KMS-11 (cell line): ENCODE measurements at regions not wholly inside any gene's neighbourhood (a gene's known extent, or its start where the extent isn't known, plus 50 kb on each side); places are given as distances from the start of the nearest gene placed in this dataset.
"Not testable (repeated sequence)": the region's sequence is repeated elsewhere in the genome, so short reads cannot be mapped to it uniquely, and the experiment has no call there.

Experiments used
- H2AFZ ChIP-seq: fragments of 200-600 bp; sonication (generic); 2 replicates; pipeline ENCODE4 v1.6.1; 2016; ENCODE audit warnings: antibody characterized with exemption, mixed run types, low read depth
- H3K27ac ChIP-seq: fragments of 200-600 bp; sonication (generic); 2 replicates; pipeline ENCODE4 v1.6.1; 2016; ENCODE audit warnings: mild to moderate bottlenecking, mixed run types
- H3K27me3 ChIP-seq: fragments of 200-600 bp; sonication (generic); 2 replicates; pipeline ENCODE4 v1.6.1; 2017; ENCODE audit warnings: mild to moderate bottlenecking, low read depth, mixed run types, moderate library complexity; ENCODE audit not compliant: insufficient read depth
- H3K36me3 ChIP-seq: fragments of 200-600 bp; sonication (generic); 2 replicates; pipeline ENCODE4 v1.6.1; 2017; ENCODE audit warnings: mild to moderate bottlenecking, mixed run types; ENCODE audit not compliant: insufficient read depth
- H3K4me1 ChIP-seq: fragments of 200-600 bp; sonication (generic); 2 replicates; pipeline ENCODE4 v1.6.1; 2016; ENCODE audit warnings: mild to moderate bottlenecking, low read depth, mixed run types; ENCODE audit not compliant: poor library complexity, severe bottlenecking
- H3K4me2 ChIP-seq: fragments of 200-600 bp; sonication (generic); 2 replicates; pipeline ENCODE4 v1.7.0; 2016; ENCODE audit warnings: mild to moderate bottlenecking, mixed run types
- H3K4me3 ChIP-seq: fragments of 200-600 bp; sonication (generic); IDR thresholded peaks from 2 replicates; pipeline ENCODE4 v1.6.1; 2017; ENCODE audit warnings: low read depth, low read length, mixed read lengths; ENCODE audit not compliant: insufficient read depth
- H3K79me2 ChIP-seq: fragments of 200-600 bp; sonication (generic); 2 replicates; pipeline ENCODE4 v1.6.1; 2016; ENCODE audit warnings: low read depth, mixed run types; ENCODE audit not compliant: insufficient read depth
- H3K9ac ChIP-seq: fragments of 200-600 bp; sonication (generic); 2 replicates; pipeline ENCODE4 v1.6.1; 2016; ENCODE audit warnings: mild to moderate bottlenecking, mixed run types
- H4K20me1 ChIP-seq: fragments of 200-600 bp; sonication (generic); 2 replicates; pipeline ENCODE4 v1.6.1; 2016; ENCODE audit warnings: mild to moderate bottlenecking, mixed run types; ENCODE audit not compliant: insufficient read depth
- CTCF ChIP-seq: fragments of 200-600 bp; sonication (generic); conservative IDR thresholded peaks from 2 replicates; pipeline ENCODE4 v1.6.1; 2017; ENCODE audit warnings: low read depth, mild to moderate bottlenecking, antibody characterized with exemption, low read length, moderate library complexity, mixed read lengths

GRCh38 chr6:152824666-152825065 lies 74.1 kb downstream of the VIP start:
- no peaks in the 10 kb centered on the region for H4K20me1 ChIP-seq
- H3K36me3 ChIP-seq: no peaks in the 10 kb centered on the region
- no peaks in the 10 kb centered on the region for H3K27me3 ChIP-seq
- H3K4me3 ChIP-seq: no peak overlapping the region
- no peak overlapping the region for H3K9ac ChIP-seq
- no peak overlapping the region for H2AFZ ChIP-seq
- TF ChIP-seq CTCF: no peak
- no peaks in the 10 kb centered on the region for H3K4me1 ChIP-seq
- H3K4me2 ChIP-seq: no peak overlapping the region
- H3K27ac ChIP-seq: no peak overlapping the region
- no peaks in the 10 kb centered on the region for H3K79me2 ChIP-seq

- Histone ChIP-seq H3K36me3 (no peaks in the 10 kb centered on the region), H4K20me1 (no peaks in the 10 kb centered on the region), H3K79me2 (no peaks in the 10 kb centered on the region), H3K9ac (no peak overlapping the region), H2AFZ (no peak overlapping the region), H3K4me3 (no peak overlapping the region), H3K27me3 (no peaks in the 10 kb centered on the region), H3K27ac (no peak overlapping the region), H3K4me2 (no peak overlapping the region), H3K4me1 (no peaks in the 10 kb centered on the region)
- no peak for TF ChIP-seq CTCF
Measured at GRCh38 chr6:152828431-152828830, 77.8 kb downstream of the VIP start.

DNA sequence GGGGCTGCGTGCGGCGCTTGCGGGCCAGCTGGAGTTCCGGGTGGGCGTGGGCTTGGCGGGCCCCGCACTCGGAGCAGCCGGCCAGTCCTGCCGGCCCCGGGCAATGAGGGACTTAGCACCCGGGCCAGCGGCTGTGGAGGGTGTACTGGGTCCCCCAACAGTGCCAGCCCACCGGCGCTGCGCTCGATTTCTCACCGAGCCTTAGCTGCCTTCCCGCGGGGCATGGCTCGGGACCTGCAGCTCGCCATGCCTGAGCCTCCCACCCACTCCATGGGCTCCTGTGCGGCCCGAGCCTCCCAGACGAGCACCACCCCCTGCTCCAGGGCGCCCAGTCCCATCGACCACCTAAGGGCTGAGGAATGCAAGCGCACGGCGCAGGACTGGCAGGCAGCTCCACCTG lies 83.8 kb downstream of the VIP start:
- H3K4me3 ChIP-seq, H4K20me1 ChIP-seq, H3K79me2 ChIP-seq, H3K36me3 ChIP-seq, H3K4me2 ChIP-seq, H3K4me1 ChIP-seq, H3K27ac ChIP-seq, H3K9ac ChIP-seq, H3K27me3 ChIP-seq, H2AFZ ChIP-seq: not testable (repeated sequence)

GRCh38 chr6:152836523-152836922 lies 85.9 kb downstream of the VIP start:
- Histone ChIP-seq H3K27ac (no peak overlapping the region), H4K20me1 (no peaks in the 10 kb centered on the region), H3K27me3 (no peaks in the 10 kb centered on the region), H2AFZ (no peak overlapping the region), H3K4me1 (no peaks in the 10 kb centered on the region), H3K36me3 (no peaks in the 10 kb centered on the region), H3K79me2 (no peaks in the 10 kb centered on the region), H3K4me2 (no peak overlapping the region), H3K9ac (no peak overlapping the region), H3K4me3 (no peak overlapping the region)
- TF ChIP-seq CTCF: no peak

DNA sequence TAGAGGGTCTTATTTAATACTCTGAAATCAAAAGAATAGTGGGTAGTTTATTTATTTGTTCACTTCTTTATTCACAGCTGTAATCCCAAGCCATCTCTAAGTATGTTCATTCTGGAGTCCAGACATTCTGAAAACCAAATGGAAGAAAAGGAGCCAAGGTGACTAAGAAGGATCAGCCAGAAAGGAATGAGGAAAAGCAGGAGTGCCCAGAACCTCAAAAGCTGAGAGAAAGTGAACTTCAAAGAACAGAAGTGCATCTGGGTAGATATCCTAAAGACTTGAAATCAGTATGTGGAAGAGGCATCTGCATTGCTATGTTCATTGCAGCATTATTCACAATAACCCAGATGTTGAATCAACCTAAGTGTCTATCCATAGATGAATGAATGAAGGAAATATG lies 94.8 kb downstream of the VIP start:
- no peak overlapping the region for H2AFZ ChIP-seq
- H3K36me3 ChIP-seq: no peaks in the 10 kb centered on the region
- H3K9ac ChIP-seq: no peak overlapping the region
- no peak overlapping the region for H3K4me3 ChIP-seq
- no peaks in the 10 kb centered on the region for H3K27me3 ChIP-seq
- H3K27ac ChIP-seq: no peak overlapping the region
- H3K4me1 ChIP-seq: no peaks in the 10 kb centered on the region
- H3K79me2 ChIP-seq: no peaks in the 10 kb centered on the region
- no peak for TF ChIP-seq CTCF
- no peak overlapping the region for H3K4me2 ChIP-seq
- no peaks in the 10 kb centered on the region for H4K20me1 ChIP-seq
